Endometrium (tissue), 2 donors: ENCODE measurements at regions not wholly inside any gene's neighbourhood (a gene's known extent, or its start where the extent isn't known, plus 50 kb on each side); places are given as distances from the start of the nearest gene placed in this dataset.
"Not testable (repeated sequence)": the region's sequence is repeated elsewhere in the genome, so short reads cannot be mapped to it uniquely, and the experiment has no call there.

Source experiments
- FAIRE-seq: peaks from 2 replicates; lab custom pipeline; 2012; peaks lifted over from hg19 to GRCh38; lab: Jason Lieb, UNC
- donor health status: control.
- donor health status: control.

GRCh38 chr1:64361974-64362373 is 108.0 kb upstream of the CACHD1 start:
- no peak for FAIRE-seq

- FAIRE-seq = no peak
These were observed 106.8 kb upstream of the CACHD1 start for GRCh38 chr1:64363111-64363510.

GRCh38 chr1:64363616-64364015 is 106.3 kb upstream of the CACHD1 start:
- FAIRE-seq = no peak

DNA sequence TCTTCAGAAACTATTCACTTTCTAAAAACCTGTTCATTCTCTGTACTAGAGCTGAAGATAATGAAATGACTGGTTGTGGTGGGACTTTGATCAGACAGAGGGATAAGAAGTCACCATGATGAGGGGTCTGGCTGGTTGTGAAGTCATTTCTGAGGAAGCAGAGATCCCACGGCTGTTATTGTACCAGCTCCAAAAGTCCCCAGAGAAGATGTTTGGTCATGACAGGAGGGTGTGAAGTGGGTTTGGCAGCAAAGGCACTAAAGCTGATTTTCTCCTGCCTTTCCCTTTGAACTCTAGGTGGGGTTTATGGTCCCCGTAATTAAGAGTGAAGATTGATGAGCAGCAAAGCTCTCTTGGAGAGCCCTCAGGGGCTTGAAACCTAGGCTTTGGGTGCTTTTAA is 103.1 kb upstream of the CACHD1 start:
- no peak for FAIRE-seq

DNA sequence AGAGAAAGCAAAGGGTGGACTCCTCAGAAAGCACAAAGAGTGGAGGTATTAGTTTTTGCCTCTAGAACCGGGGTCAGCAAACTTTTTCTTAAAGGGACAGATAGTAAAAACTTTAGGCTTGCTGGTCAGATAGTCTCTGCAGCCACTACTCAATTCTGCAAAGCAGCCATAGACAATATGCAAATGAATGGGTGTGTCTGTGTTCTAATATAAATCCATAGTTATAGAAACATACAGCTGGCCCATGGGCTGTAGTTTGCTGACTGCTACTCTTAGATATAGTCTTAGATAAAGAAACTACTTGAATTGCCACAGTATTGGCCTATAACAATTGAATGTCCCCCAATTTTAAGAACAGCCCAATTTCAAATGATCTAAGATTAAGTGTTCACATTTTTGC is 101.6 kb upstream of the CACHD1 start:
- no peak for FAIRE-seq

- no peak for FAIRE-seq
These were observed 91.1 kb upstream of the CACHD1 start for GRCh38 chr1:64378826-64379225.

DNA sequence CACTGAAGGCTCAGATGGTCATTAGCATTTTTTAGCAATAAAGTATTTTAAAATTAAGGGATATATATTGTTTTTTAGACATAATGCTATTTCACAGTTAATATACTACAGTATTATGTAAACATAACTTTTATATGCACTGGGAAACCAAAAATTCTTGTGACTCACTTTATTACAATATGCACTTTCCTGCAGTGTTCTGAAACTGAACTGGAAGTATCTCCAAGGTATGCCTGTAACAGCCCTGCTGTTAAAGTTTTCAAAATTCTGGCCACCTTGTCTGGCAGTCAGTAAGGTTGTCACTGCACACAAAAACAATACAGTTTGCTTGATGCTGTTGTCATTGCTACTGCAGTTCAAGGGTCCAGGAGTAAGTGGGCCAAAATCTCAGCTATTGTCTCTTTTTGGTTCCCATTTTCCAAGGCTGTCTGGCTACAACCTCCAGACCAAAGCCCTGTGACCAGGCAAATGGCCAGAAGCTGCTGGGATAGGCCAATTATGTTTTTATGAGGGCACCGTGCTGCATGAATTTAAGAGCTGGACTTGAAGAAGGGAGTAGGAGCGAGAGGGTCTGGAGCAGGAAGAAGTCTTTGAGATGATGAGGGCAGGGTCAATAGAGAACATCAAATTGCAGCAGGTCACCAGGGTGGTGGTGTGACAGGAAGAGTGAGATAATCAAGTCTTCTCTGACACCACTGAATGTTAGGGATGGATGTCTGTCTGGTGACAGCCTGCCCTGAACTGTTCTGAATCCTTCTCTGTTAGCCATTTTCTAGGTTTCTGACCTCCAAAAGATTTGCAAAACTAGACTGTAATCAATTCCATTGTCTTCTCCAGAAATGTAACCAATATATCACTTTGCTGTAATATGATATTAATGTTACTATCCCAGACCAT is 82.3 kb upstream of the CACHD1 start:
- no peak for FAIRE-seq

GRCh38 chr1:64388336-64388735 is 81.6 kb upstream of the CACHD1 start:
- peak; percentile 92 for FAIRE-seq

- FAIRE-seq = no peak
These were observed 77.8 kb upstream of the CACHD1 start for GRCh38 chr1:64392109-64392508.

DNA sequence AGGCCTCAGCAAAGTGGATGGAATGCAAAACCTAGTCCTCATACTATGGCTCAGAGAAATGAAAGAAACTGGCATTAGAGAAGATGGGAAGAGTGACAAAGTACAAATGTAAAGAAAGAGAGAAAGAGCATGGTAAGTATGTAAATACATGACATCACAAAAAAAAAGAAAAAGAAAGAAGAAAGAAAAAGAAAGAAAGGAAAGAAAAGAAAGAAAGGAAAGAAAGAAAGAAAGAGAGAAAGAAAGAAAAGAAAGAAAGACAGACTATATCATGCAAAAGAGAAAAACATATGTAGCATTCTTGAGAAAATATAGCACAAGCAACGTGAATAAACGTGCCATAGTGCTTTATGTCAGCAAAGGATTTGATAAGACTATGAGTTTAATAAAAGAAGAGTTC is 76.1 kb upstream of the CACHD1 start:
- FAIRE-seq = no peak

- FAIRE-seq = no peak
These were observed 73.1 kb upstream of the CACHD1 start for GRCh38 chr1:64396817-64397216.

DNA sequence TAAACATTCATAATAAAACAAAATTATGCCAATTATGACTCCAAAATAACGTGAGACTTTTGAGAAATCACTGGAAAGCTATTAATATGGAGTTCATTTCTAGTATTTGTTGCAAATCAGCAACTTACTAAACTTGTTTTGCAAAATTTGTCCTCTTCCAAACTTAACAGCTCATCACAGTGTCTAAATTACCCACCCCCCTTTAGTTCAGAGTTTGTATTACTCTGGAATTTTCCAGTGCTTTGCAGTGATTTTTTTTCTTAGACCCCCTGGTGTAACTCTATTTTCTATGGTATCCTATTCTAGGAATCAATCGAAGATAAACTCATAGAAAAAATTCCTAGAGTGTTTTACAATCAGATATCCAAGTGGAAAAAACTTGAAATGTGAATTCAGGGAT is 72.4 kb upstream of the CACHD1 start:
- no peak for FAIRE-seq

DNA sequence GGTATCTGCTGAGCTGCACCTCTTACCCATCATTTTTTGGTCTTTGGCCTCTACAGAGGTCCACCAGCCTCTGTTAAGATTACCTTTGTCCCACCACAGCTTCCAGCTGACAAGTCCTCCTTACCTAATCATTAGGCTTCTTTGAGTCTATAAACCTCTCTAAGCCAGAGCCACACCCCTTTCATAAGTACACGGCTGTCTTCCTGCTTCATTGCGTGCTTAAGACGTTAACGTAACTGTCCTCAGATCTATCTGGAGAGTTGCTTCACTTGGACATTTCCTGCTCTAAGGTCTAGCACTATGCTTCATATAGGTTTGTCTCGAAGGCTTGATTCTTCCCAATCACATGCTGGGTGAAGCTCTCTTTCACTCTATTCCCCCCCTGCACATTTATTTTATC is 71.0 kb upstream of the CACHD1 start:
- FAIRE-seq = no peak

DNA sequence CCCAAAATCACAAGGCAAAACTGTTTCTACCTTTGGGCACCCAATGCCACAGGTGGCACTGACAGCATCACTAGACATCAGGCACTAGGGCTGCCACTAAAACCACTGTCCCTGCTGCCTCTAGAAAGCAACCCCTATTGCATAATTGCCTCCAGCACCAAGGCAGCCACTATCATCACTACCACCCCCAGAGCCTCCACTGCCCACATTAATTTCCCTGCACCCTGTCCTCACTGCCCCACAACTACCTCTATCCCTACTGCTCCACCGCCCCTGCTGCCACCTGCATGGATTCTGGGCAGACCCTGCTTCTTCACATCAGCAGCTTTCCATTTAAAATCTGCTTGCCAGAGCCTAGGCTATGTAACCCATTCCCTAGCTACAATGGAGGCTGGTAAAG is 68.6 kb upstream of the CACHD1 start:
- FAIRE-seq = no peak

DNA sequence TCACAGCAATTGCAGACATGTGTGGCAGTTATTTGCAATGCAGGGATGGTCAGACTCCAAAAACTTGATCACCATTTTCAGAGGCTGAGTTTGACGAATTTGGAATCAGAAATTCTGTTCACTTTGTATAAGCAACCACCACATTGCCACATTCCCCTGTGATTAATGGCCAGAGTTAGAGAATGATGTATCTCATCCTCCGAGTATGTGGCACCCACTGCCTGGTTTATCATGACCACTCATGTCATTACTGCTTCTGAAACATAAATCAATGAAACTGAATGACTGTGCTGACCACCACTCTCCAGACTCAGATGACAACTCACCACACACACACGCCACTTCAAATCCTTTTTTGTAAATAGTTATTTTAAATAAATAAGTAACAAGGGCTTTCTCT is 66.6 kb upstream of the CACHD1 start:
- FAIRE-seq = no peak

DNA sequence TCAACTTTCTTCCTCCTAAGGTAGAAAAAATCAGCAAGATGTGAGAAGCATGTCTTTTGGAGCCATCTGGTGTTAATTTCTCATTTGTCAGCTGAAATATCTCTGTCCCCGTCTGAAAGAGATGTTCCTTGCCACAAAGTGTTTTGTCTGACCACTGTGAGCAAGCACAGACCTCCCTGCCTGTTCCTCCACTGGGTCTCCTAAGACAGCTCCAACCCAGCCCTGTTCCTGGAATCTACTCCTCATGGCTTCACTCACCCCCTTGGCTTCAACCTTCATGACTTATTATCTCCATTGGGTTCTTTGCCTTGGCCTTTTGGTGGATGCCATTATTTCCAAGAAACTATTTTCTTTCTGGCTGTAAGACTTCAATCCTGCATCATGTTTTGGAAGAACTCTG is 65.7 kb upstream of the CACHD1 start:
- no peak for FAIRE-seq

GRCh38 chr1:64405833-64406232 is 64.1 kb upstream of the CACHD1 start:
- no peak for FAIRE-seq

GRCh38 chr1:64410217-64410616 is 59.7 kb upstream of the CACHD1 start:
- FAIRE-seq = peak; percentile 59

DNA sequence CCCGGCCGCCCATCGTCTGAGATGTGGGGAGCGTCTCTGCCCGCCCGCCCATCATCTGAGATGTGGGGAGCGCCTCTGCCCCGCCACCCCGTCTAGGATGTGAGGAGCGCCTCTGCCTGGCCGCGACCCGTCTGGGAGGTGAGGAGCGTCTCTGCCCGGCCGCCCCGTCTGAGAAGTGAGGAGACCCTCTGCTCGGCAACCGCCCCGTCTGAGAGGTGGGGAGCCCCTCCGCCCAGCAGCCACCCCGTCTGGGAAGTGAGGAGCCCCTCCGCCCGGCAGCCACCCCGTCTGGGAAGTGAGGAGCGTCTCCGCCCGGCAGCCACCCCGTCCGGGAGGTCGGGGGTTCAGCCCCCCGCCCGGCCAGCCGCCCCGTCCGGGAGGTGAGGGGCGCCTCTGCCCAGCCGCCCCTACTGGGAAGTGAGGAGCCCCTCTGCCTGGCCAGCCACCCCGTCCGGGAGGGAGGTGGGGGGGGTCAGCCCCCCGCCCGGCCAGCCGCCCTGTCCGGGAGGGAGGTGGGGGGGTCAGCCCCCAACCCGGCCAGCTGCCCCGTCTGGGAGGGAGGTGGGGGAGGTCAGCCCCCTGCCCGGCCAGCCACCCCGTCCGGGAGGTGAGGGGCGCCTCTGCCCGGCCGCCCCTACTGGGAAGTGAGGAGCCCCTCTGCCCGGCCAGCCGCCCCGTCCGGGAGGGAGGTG is 54.9 kb upstream of the CACHD1 start:
- FAIRE-seq = not testable (repeated sequence)

DNA sequence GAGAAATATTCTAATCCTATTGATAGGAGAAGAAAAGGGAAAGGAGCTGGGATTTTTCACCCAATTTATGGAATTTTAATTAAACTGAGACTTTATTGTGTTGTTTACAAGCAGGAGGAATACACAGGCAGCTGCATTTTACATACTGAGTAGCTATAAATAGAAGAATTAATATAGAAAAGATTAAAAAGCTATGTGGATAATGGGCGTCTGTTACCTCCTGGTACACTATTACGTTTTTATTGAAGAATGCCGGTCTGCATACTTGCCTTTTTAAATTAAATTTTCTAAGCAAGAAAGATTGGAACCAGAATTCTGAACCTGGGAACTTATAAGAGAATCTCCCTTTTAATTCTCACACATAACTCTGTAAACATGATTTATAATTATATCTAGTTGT is 52.1 kb upstream of the CACHD1 start:
- FAIRE-seq = no peak
